Stimulated activated CD4-positive, alpha-beta T cell treated with anti-CD3 and anti-CD28 coated beads, Interleukin-15, amount 100 ng/mL, for 1 hour (primary cell): ENCODE measurements at regions not wholly inside any gene's neighbourhood (a gene's known extent, or its start where the extent isn't known, plus 50 kb on each side); places are given as distances from the start of the nearest gene placed in this dataset.

Experiments used
- DNase-seq, 2 donors: peaks; one replicate each; pipeline ENCODE4 v3.0.0-alpha.2; 2020; ENCODE audit warnings: low read depth in 1 of 2, low spot score in 1 of 2

GRCh38 chr18:78739882-78740677, 239.5 kb upstream of the SALL3 start:
- DNase-seq, result no peak

DNA sequence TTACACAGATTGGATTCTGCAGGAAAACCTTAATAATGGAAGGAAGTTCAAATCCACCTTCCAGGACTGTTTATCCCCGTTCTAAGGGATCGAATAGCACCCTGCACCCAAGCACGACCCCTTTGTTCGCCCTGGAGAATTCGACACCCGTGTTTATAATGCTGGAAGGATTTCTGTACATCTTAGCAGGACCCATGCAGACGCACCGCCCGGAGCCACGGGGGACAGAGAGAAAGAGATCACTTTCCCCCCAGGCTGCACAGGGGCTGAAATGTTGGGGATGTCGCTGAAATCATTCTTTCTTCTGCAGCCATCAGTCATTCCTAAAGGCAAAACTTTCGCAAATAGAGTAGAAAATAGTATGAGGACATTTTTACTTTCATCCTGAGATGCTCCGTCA, 238.7 kb upstream of the SALL3 start:
- no peak for DNase-seq

DNA sequence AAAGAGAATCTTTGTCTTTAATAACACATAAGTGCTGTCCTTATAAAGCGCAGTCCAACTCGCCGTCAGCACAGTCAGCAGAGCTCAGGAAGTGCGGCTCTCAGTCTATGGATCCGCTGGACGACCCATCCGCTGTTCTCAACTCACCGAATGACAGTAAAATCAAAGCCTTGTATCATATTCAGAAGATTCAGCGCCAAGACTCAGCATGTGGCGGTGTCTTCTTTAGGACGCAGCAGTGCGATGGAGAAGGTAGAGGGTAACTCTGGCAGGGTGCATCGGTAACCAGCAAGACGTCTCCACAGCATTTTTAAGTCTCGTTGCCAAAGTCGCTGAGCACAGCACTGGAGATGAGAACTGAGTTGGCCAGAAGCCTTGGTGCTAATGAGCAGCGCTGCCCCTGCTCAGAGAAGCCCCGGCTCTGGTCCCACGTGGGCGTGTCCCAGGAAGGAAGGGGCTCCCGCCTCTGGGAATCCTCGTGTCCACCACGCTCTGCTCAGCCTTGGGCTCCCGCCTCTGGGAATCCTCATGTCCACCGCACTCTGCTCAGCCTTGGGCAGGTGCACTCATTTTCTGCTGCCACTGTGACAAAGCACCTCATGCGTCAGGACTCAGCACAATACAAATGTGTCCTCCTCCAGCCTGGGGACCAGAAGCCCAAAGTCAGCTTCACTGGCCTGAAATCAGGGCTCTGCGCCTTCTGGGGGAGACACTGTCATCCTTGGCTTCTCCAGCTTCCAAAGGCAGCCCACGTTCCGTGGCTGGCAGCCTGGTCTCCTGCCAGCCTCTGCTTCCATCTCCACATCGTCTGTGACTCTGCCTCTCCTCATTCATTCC, 238.0 kb upstream of the SALL3 start:
- DNase-seq, result no peak

GRCh38 chr18:78742218-78742745, 237.3 kb upstream of the SALL3 start:
- no peak for DNase-seq

DNA sequence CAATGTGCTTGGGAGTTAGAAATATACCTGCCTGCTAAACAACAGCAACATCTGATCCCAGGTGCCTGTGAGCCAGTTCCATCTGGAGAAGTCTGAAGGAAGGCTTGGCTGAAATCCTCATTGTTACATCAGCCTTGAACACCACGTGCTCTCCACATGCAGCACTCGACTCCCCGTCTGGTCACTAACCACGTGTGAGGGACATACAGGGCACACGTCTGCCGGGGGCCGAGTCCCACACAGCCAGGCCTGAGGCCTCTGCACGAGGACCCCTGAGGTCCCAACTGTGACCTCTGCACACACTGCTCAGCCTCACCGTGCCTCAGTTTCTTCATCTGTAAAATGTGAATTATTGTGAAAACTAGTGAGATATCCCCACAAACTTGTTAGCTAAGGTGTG, 236.5 kb upstream of the SALL3 start:
- DNase-seq, result no peak

GRCh38 chr18:78751664-78752063, 228.0 kb upstream of the SALL3 start:
- DNase-seq, result no peak

DNA sequence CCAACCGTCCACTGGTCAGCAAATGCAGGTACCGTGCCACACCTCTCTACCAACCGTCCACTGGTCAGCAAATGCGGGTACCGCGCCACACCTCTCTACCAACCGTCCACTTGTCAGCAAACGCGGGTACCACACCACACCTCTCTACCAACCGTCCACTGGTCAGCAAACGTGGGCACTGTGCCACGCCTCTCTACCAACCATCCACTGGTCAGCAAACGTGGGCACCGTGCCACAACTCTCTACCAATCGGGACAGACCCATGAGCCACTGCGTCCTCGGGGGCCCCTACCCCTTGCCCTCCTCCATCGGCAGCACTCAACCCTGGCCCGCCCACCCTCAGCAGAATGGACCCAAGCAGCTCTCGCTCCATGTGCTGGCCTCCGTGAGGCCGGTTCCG, 226.4 kb upstream of the SALL3 start:
- DNase-seq, result no peak

GRCh38 chr18:78754311-78755043, 225.1 kb upstream of the SALL3 start:
- no peak for DNase-seq

- DNase-seq, result no peak
Observed at GRCh38 chr18:78757014-78757413, 222.6 kb upstream of the SALL3 start.

GRCh38 chr18:78758496-78758895, 221.1 kb upstream of the SALL3 start:
- DNase-seq, result no peak

DNA sequence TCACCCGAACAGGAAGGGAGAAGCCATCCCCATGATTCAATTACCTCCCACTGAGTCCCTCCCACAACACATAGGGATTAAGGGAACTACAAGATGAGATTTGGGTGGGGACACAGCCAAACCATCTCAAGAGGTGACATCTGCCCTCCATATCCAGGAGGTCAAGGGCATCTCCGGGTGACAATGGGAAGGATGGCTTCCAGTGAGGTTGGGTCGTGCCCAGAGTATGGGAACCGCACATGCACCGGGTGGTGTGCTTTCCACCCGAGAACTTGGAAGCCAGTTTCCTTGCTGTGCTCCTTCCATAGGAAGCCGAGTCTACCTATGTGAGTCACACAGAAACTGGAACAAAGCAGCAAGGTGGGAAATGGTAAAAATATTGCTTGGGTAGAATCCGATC, 216.9 kb upstream of the SALL3 start:
- DNase-seq, result no peak

DNA sequence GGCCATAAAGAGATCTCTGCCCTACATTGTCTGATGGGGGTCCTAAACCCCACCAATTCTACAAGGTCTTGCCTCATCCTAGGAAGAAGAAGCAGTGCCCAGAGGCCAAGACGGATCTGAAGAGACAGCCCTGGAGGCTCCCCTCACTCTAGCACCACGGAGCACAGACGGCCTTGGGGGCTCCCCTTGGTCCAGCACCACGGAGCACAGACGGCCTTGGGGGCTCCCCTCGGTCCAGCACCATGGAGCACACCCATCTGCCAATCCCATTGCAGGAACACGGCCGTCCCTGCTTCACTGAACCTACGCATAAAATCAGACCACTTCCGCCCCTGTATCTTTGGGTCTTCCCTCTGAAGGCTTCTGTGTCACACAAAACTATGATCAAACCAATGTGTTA, 215.1 kb upstream of the SALL3 start:
- DNase-seq, result no peak

DNA sequence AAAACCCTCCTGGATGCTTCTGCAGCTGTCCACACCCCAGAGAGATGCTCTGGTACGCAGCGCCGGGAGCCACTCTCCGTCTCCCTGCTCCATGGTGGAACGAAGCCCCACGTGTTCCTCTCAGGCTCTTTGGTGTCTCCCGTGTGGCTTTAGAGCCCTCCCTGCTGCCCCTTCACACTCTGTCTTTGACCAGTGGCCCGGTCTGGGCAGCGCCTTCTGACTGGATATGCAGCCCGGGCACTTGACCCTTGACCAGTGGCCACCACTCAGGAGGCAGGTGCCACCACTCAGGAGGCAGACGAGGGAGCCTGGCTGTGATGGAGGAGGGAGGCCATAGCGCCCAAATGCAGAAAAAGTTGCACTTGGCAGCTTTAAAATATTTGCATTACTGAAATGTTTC, 214.5 kb upstream of the SALL3 start:
- DNase-seq, result no peak

DNA sequence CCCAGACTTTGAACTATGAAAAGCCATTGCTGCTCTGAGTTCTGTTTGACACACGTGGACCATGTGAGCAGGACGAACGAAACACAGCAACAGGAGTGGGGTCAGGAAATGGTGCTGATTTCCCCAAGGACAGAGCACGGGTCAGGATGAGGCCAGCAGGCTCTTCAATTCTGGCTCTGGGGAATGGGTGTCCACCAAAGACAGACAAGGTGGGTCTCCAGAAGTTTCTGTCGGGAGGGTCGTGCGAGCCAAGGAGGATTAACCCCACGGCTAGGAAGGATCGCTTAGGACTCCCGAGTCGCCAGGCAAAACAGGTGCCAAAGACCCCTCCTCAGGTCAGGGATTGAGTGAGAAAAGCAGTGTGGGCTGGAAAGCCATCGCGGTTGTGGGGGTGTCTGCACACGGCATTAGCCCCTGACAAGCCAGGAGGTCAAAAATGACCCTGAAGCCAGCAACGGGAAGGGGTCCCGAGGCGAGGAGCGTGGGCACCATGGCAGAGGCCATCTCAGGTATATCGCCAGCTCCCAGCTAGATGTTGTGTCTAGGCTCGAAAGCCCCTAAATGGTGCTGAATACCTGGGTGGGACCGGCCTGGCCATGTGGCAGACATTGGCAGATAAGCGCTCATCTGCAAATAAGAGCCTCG, 213.9 kb upstream of the SALL3 start:
- no peak for DNase-seq

DNA sequence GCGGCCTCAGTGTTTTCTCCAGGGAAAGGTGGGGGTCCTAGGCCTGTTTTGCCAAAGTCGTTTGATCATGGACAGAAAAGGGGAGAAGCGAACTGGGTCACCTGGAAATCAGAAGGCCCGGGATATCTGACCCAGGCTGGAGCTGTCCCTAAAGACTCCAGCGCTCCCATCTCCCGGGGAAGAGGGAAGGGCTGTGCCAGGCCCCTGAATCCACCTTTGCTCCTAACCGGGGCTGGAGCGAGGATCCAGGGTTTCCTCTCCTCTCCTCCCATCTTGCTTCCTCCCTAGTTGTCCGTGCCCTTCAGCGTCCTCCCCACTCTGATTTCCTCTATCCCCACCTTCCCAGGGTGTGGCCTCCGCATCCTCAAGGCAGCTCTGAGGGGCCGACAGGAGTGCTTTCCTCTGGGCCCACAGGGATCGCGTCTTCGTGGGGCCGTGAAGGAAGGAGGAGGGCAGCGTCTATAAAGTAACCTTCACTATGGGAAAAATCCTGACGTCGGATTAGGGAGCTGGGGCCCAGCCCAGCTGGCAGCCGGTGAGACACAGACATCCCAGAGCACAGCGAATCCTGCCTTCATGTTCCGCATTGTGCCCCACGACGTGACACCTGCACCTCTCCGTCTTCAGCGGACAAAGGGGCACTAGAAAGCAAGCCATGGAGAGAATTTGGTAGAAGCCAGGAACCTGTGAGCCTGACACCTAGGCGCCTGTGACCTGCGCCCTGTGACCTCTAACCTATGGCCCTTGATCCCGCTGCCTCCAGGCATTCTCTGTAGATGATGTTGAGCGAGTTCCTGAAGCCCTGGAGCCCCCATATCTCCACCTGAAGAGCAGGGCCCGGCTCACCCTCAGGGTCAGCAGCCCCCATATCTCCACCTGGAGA, 212.7 kb upstream of the SALL3 start:
- DNase-seq, result no peak

- DNase-seq, result no peak
Observed at GRCh38 chr18:78767648-78768071, 212.0 kb upstream of the SALL3 start.

DNA sequence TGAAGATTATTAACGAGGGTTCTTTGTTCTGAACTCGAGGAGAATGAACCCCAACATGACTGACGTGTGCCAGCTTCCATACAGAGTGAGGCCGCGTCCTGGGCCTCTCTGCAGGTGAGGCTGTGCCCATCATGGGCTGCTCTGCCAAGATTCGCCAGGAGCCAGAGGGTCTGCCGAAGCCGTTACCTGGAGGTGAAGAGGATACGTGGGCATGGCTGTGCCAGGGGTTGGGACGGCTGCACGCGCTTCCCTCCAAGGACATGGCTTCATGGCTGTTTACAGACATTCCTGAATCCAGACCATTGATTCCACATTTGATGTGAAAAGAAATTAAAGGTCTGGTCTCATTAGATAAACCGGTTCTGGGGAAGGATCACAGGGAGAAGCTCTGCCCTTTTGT, 211.4 kb upstream of the SALL3 start:
- no peak for DNase-seq

DNA sequence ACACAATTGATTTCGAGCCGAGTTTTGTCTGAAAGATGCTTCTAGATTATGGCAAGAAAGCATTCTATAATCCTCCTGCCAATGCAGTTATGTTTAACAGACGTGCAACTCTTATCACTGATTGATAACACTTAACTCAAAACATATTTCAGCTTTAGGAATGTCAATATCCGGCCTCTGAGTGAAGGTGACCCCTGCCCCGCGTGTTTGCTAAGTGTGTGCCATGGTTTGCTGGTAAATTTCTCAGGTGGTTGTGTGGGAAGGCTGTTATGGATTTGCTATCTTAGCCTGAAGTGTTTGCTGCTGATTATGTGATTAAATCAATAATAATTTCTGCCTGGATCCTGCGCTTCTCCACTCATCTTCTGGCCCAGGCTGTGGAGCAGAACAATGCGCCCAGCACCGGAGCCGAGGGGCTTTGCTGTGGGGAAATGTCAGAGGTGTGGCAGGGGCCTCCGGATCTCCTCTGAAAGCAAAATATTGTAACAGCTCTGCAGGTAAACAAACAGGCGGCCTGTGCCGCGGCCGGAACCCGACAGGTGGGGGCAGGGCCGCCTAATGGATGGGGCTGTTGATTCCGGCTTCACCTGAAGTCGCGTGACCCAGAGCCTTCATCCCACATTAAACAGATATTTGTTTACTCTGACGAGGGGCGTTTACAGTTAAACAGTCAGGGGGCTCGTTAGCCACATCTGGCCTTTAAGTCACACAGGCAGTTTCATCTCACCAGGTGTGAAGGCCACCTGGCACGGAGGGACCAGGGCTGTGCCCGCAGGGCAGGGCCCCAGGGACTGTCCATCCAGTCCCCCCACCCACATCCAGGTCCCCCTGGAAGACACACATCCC, 210.7 kb upstream of the SALL3 start:
- DNase-seq, result no peak

GRCh38 chr18:78769502-78770105, 210.0 kb upstream of the SALL3 start:
- DNase-seq, result no peak
